Muscle layer of colon (tissue), 2 donors: ENCODE measurements at regions not wholly inside any gene's neighbourhood (a gene's known extent, or its start where the extent isn't known, plus 50 kb on each side); places are given as distances from the start of the nearest gene placed in this dataset.

Experiments used
- H3K27ac ChIP-seq: one replicate; pipeline ENCODE4 v1.7.0; 2013; ENCODE audit warnings: low read depth, mild to moderate bottlenecking, low read length, moderate library complexity
- H3K27me3 ChIP-seq, 2 donors: one replicate each; pipeline ENCODE4 v1.7.0; 2013; ENCODE audit warnings: low read length in 2 of 2, mild to moderate bottlenecking in 2 of 2; ENCODE audit not compliant: insufficient read depth in 2 of 2, control insufficient read depth in 1 of 2
- H3K36me3 ChIP-seq: one replicate; pipeline ENCODE4 v1.7.0; 2013; ENCODE audit warnings: mild to moderate bottlenecking, low read length; ENCODE audit not compliant: insufficient read depth
- H3K4me1 ChIP-seq: one replicate; pipeline ENCODE4 v1.7.0; 2013; ENCODE audit warnings: mild to moderate bottlenecking, low read length; ENCODE audit not compliant: insufficient read depth
- H3K4me3 ChIP-seq, 2 donors: one replicate each; pipeline ENCODE4 v1.7.0; 2013; ENCODE audit warnings: low read length in 2 of 2, low read depth in 1 of 2, mild to moderate bottlenecking in 1 of 2, moderate library complexity in 1 of 2
- H3K9ac ChIP-seq: one replicate; pipeline ENCODE4 v1.7.0; 2013; ENCODE audit warnings: low read length
- H3K9me3 ChIP-seq: one replicate; pipeline ENCODE4 v1.7.0; 2013; ENCODE audit warnings: mild to moderate bottlenecking, low read length
- donor health status: abdominal sarcoma.
- donor health status: Adenocarcinoma of cecum.

DNA sequence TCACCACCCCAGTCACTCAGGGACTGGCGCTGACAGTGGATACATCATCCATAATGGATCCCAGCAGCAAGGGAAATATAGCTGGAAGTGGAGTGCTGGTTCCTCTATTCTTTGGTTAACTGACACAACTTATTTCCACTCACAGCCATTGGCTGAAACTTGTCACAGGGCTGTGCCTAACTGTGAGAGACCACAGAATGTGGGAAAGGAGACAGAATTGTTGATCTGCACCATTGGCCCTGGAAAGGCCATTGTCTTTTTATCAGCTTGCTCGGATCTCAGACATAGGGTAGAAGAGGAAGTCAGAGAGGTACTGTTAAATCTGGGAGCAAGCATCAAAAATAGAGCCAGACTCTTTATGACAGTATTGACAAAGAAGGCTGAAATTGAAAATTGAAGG lies 451.3 kb downstream of the AJAP1 start:
- Histone ChIP-seq H3K9ac (no peak overlapping the region), H3K9me3 (no peaks in the 10 kb centered on the region), H3K36me3 (no peaks in the 10 kb centered on the region), H3K4me3 (no peak overlapping the region), H3K27ac (no peak overlapping the region), H3K4me1 (no peaks in the 10 kb centered on the region), H3K27me3 (no peaks in the 10 kb centered on the region)

DNA sequence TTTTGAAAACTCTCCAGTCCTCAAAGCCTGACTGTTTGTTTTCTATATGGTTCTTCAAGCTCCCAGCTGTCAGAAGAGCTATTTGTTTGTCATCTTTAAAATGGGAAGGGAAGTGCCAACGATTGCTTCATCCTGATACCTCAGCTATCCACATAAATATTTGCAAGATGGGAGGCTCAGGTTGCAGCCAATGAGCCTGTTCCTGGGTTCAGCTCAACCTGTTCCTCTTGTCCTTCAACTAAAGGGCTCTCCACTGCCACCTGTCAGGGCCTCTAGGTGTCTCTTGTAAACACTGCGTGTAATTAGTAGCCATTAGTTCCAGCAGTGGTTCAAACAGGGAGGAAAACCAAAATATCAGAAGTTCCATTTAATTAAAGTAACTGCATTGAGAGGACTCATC lies 445.1 kb downstream of the AJAP1 start:
- Histone ChIP-seq H3K9me3 (no peaks in the 10 kb centered on the region), H3K4me3 (no peak overlapping the region)

DNA sequence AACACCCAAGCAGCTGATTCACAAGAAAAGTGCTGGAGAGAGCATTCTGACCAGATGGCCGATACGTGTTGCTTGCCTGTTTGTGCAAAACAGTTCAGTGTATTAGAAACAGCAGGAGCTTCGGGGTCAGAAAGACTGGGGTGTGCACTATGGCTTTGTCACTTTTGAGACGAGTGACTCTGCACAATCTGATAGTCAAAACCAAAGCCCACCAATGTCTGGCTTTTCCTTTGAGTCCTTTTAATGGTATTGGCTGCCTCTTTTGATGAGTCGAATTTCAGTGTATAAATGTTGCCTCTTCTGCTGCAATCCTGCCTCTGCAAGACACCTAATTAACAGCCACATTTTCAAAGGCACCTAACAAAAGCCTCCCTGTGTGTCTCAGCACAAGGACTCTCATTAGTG lies 444.6 kb downstream of the AJAP1 start:
- H3K27ac ChIP-seq, result no peak overlapping the region
- H3K27me3 ChIP-seq, result no peaks in the 10 kb centered on the region
- H3K9ac ChIP-seq, result no peak overlapping the region
- no peak overlapping the region for H3K4me3 ChIP-seq
- no peaks in the 10 kb centered on the region for H3K9me3 ChIP-seq
- H3K36me3 ChIP-seq, result no peaks in the 10 kb centered on the region
- no peaks in the 10 kb centered on the region for H3K4me1 ChIP-seq

More for the DNA sequence above, 445.1 kb downstream of the AJAP1 start:
- H3K27ac ChIP-seq, result no peak overlapping the region
- no peaks in the 10 kb centered on the region for H3K4me1 ChIP-seq
- no peak overlapping the region for H3K9ac ChIP-seq
- H3K27me3 ChIP-seq, result no peaks in the 10 kb centered on the region
- no peaks in the 10 kb centered on the region for H3K36me3 ChIP-seq

DNA sequence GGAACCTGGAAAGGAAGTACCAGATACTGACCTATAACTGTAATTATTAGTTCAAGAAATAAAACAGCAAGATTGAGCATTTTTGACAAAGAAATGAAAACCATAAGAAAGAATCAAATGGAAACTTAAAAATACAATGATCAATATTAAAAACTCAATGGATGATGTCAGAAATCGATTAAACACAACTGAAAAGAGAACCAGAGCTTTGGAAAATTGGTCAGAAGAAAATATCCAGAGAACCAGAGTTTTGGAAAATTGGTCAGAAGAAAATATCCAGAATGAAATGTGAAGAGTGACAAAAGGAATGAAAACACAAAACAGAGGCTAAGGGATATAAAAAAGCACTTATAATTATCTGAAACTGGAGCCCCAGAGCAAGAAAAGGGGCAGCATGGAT lies 438.6 kb downstream of the AJAP1 start:
- H3K27me3 ChIP-seq, result no peaks in the 10 kb centered on the region
- no peaks in the 10 kb centered on the region for H3K36me3 ChIP-seq
- H3K4me1 ChIP-seq, result no peaks in the 10 kb centered on the region
- H3K9me3 ChIP-seq, result peaks cover 5% of the 10 kb centered on the region
- no peak overlapping the region for H3K27ac ChIP-seq
- H3K9ac ChIP-seq, result no peak overlapping the region
- H3K4me3 ChIP-seq, result no peak overlapping the region

DNA sequence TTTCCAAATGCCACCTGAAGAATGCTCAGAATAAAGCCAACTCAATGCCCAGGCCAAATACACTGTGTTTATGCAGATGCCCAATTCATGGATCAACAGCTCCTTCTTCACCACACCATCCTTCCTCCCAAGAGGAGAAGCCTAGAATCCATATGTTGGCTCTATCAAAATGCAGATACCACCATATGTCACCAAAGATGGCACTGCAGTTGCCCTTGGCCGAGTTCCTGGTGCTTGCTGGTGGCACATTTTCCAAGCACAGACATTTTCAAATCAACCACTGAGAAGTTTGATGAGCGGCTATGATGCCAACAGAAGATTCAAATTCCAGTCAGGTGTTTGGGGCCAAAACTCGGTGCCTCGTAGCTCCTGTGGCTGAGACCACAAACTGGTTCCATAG lies 430.3 kb downstream of the AJAP1 start:
- Histone ChIP-seq H3K9me3 (no peaks in the 10 kb centered on the region), H3K27me3 (no peaks in the 10 kb centered on the region), H3K4me3 (no peak overlapping the region), H3K4me1 (no peaks in the 10 kb centered on the region), H3K27ac (no peak overlapping the region), H3K9ac (no peak overlapping the region), H3K36me3 (no peaks in the 10 kb centered on the region)

DNA sequence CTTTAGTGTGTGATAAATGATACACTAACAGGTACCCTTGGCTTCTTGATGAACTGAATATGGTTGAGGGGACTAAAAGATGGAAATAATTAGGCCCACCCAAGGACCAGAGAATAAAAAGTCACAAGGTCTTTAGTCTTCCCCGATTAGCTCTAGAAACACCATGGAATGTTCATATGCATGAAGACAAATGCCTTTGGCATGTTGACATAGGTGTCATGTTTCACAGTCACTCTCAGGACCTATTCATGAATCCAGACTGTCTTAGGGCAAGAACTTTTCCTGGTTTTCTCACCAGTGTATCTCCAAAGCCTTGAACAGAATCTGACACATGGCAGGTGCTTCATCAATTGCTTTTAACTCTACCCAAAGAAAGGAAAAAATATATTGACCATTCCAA lies 412.8 kb downstream of the AJAP1 start:
- Histone ChIP-seq H3K4me3 (no peak overlapping the region), H3K27me3 (no peaks in the 10 kb centered on the region), H3K9ac (no peak overlapping the region), H3K36me3 (no peaks in the 10 kb centered on the region), H3K4me1 (no peaks in the 10 kb centered on the region), H3K9me3 (no peaks in the 10 kb centered on the region), H3K27ac (no peak overlapping the region)

DNA sequence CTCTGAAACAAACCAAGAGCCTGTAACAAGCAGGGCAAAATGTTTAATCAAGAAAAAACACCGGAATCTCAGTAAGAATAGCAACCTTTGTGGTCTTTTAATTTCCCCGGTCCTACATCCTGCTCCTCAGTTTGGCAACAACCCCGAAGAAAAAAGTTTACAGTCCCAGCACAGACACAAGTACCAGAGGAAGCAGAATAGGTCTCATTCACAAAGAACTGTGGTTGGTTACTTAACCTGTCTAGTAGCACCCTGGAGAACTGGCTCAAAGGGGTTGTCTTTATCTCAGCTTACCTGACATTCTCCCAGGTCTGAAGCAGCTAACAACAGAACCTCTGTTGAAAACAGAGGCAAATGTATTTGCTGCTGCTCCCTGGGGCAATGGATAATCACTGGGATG lies 399.3 kb downstream of the AJAP1 start:
- no peak overlapping the region for H3K9ac ChIP-seq
- H3K9me3 ChIP-seq, result no peaks in the 10 kb centered on the region
- no peaks in the 10 kb centered on the region for H3K36me3 ChIP-seq
- H3K4me3 ChIP-seq, result no peak overlapping the region
- no peak overlapping the region for H3K27ac ChIP-seq
- no peaks in the 10 kb centered on the region for H3K4me1 ChIP-seq
- no peaks in the 10 kb centered on the region for H3K27me3 ChIP-seq

DNA sequence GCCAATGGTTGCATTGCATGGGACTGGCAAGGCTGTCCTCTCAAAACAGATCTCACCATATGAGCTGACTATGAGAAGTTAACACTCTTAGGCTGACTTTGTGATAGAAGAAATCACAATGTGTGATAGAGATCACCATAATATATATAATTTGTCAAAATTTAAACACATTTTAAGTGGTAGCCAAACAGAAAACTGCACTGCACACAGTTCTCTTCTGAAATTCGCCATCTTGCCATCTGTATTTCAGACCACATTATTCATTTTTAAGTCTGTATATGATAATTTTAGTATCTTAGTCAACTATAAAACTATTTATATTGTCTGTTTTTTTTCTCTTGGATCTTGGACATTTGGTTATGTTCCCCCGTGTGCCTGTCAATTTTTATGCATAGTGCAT lies 374.7 kb downstream of the AJAP1 start:
- Histone ChIP-seq H3K27ac (no peak overlapping the region), H3K4me3 (no peak overlapping the region), H3K9ac (no peak overlapping the region), H3K4me1 (no peaks in the 10 kb centered on the region), H3K9me3 (no peaks in the 10 kb centered on the region), H3K36me3 (no peaks in the 10 kb centered on the region), H3K27me3 (no peaks in the 10 kb centered on the region)

DNA sequence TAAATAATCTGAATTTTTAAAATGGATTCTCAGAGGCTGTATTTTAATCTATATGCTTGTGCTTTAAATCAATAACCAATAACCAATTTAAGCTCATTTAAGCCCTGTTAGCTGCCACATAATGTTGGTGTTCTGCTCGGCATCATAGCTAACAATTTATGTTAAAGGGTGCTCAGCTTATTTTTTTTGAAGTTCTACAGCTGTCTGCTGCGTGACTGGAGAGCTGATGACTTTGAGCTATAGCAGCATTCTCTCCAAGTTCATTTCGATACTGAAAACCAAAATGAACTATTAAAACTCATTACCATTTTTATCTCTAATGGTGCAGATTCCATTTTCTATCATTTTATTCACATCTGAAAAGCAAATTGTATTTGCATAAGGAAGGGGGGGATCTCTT lies 357.8 kb downstream of the AJAP1 start:
- H3K27ac ChIP-seq, result no peak overlapping the region
- H3K9ac ChIP-seq, result no peak overlapping the region
- no peaks in the 10 kb centered on the region for H3K9me3 ChIP-seq
- no peaks in the 10 kb centered on the region for H3K36me3 ChIP-seq
- no peak overlapping the region for H3K4me3 ChIP-seq
- peaks cover 0 to 7% of the 10 kb centered on the region in 2 donors for H3K27me3 ChIP-seq
- H3K4me1 ChIP-seq, result no peaks in the 10 kb centered on the region

DNA sequence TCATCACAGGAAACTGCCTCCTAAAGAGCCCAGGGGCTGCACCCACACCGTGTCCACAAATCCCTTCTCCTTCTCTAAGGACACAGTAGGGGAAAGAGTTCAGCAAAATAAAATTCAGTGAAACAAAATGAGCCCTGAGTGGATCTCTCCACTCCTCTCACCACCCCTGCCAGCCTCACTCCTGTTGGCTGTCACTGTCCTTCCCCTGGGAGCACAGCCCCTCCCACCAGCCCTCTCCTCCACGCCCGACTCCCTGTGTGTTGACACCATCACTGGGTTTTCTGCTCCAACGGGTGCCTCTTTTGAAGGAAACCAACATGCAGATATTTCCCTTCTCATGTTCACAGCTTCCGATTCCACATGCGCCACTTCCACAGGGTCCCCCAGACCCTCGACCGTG lies 356.2 kb downstream of the AJAP1 start:
- H3K9ac ChIP-seq, result no peak overlapping the region
- peaks cover 0 to 7% of the 10 kb centered on the region in 2 donors for H3K27me3 ChIP-seq
- no peak overlapping the region for H3K27ac ChIP-seq

DNA sequence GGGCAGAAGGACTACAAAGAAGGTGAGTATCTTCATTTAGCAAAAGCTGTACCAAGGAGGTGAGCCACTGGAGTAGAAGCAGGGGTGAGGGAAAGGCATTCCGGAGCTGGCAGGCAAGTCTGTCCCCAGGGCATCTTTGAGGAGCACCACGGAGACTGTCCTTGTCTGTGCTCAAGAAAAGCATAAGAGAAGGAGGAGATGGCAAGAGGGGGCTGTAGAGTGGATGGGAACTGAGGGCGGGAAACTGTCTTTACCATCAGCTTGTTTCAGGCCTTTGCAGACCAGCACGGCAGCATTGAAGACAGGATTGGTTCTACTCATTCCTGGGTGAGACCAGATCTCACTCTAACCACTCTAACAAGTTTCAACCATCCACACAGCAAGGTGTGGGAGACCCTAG lies 355.8 kb downstream of the AJAP1 start:
- H3K9me3 ChIP-seq, result no peaks in the 10 kb centered on the region
- H3K36me3 ChIP-seq, result no peaks in the 10 kb centered on the region
- no peaks in the 10 kb centered on the region for H3K4me1 ChIP-seq
- no peak overlapping the region for H3K4me3 ChIP-seq
- H3K27ac ChIP-seq, result no peak overlapping the region
- H3K27me3 ChIP-seq, result peaks cover 0 to 7% of the 10 kb centered on the region in 2 donors
- no peak overlapping the region for H3K9ac ChIP-seq

More for the DNA sequence above, 356.2 kb downstream of the AJAP1 start:
- H3K4me1 ChIP-seq, result no peaks in the 10 kb centered on the region
- no peaks in the 10 kb centered on the region for H3K9me3 ChIP-seq
- no peak overlapping the region for H3K4me3 ChIP-seq
- no peaks in the 10 kb centered on the region for H3K36me3 ChIP-seq

DNA sequence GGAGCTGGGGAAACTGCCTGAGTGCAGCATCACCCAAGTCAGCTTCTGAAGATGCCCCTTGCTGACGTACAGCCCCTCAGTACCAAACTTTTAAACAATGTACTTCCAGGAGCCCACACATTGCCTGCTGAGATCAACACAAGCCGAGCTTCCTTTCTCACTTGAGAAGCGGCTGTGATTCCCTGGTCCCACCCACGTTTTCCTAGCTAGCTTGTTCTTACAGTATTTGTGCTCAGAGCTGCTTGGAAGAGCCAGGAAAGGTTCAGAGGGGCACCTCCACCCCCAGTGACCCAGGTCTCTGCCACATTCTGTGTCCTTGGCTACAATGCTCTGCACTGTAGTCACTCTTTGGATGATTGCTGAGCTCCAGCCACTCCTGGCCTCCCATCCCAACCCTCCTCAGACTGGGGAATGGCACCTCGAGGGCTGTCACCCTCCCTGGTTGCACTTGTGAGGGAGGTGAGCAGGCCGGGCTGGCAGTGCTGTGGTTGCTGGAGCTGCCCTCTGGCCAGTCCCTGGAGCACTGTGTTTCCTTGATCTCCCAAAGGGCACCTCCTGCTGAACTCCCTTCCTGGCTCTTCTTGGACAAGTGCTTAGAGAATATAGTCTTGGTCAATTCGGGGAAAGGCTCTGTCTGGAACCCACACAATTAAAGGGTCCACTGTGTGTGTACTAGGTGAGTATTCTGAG lies 355.1 kb downstream of the AJAP1 start:
- Histone ChIP-seq H3K27me3 (peaks cover 0 to 7% of the 10 kb centered on the region in 2 donors), H3K36me3 (no peaks in the 10 kb centered on the region), H3K27ac (no peak overlapping the region), H3K4me3 (no peak overlapping the region), H3K4me1 (no peaks in the 10 kb centered on the region), H3K9me3 (no peaks in the 10 kb centered on the region), H3K9ac (no peak overlapping the region)
